ENCODE measurements at regions not wholly inside any gene's neighbourhood (a gene's known extent, or its start where the extent isn't known, plus 50 kb on each side); places are given as distances from the start of the nearest gene placed in this dataset.

DNA sequence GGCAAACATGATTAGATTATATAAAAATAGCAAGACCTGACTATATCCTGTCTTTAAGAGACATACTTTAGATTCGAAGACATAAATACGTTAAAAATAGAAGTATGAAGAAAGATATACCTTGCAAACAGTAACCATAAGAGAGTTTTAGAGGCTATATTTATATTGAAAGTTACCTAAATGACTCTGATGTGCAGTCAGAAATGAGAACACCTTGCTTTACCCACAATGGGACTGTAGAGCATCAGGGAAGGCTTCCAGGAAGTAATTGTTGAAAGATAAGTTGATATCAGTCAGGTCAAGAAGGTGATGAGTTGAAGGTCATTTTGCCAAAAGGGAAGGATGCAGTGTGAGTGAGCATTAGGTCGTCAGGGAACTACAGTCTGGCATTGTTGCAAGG is 110.2 kb downstream of the NEDD1 start:
- Histone ChIP-seq H3K9me3 (ENCODE audit: control insufficient read depth, insufficient read depth, low read depth, low read length) (no peaks in the 10 kb centered on the region), H3K27ac (ENCODE audit: extremely low read depth, low read depth, low read length) (no peak overlapping the region), H3K36me3 (ENCODE audit: control insufficient read depth in 2 of 2, insufficient read depth in 1 of 2, low read length in 2 of 2) (no peaks in the 10 kb centered on the region), H3K4me1 (ENCODE audit: control insufficient read depth, insufficient read depth, low read length) (no peaks in the 10 kb centered on the region), H3K4me3 (ENCODE audit: low read depth, low read length) (no peak overlapping the region)
- TF ChIP-seq ZNF138 (tag by site-specific recombination; IDR thresholded peaks at IDR 0.05; ENCODE audit: borderline replicate concordance), result no peak
- TF ChIP-seq, protein P1, sequence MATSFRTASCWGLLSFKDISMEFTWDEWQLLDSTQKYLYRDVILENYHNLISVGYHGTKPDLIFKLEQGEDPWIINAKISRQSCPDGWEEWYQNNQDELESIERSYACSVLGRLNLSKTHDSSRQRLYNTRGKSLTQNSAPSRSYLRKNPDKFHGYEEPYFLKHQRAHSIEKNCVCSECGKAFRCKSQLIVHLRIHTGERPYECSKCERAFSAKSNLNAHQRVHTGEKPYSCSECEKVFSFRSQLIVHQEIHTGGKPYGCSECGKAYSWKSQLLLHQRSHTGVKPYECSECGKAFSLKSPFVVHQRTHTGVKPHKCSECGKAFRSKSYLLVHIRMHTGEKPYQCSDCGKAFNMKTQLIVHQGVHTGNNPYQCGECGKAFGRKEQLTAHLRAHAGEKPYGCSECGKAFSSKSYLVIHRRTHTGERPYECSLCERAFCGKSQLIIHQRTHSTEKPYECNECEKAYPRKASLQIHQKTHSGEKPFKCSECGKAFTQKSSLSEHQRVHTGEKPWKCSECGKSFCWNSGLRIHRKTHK (tag by site-specific recombination; IDR thresholded peaks at IDR 0.05), result no peak
- TF ChIP-seq ZNF610 (tag by site-specific recombination; IDR thresholded peaks at IDR 0.05; ENCODE audit: borderline replicate concordance), result no peak
- TF ChIP-seq RBAK (tag by site-specific recombination; IDR thresholded peaks at IDR 0.05), result no peak
- no peak for TF ChIP-seq ZNF776 (tag by site-specific recombination; IDR thresholded peaks at IDR 0.05; ENCODE audit: borderline replicate concordance)
- TF ChIP-seq, protein P2, sequence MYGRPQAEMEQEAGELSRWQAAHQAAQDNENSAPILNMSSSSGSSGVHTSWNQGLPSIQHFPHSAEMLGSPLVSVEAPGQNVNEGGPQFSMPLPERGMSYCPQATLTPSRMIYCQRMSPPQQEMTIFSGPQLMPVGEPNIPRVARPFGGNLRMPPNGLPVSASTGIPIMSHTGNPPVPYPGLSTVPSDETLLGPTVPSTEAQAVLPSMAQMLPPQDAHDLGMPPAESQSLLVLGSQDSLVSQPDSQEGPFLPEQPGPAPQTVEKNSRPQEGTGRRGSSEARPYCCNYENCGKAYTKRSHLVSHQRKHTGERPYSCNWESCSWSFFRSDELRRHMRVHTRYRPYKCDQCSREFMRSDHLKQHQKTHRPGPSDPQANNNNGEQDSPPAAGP (tag by site-specific recombination; IDR thresholded peaks at IDR 0.05), result no peak
- TF ChIP-seq GLIS1 (tag by site-specific recombination; IDR thresholded peaks at IDR 0.05), result no peak
- no peak for TF ChIP-seq WT1 (tag by site-specific recombination; IDR thresholded peaks at IDR 0.05)
- TF ChIP-seq ZNF544 (tag by site-specific recombination; IDR thresholded peaks at IDR 0.05), result no peak
- TF ChIP-seq ZNF561 (tag by site-specific recombination; IDR thresholded peaks at IDR 0.05; ENCODE audit: borderline replicate concordance), result no peak
- TF ChIP-seq, protein P3, sequence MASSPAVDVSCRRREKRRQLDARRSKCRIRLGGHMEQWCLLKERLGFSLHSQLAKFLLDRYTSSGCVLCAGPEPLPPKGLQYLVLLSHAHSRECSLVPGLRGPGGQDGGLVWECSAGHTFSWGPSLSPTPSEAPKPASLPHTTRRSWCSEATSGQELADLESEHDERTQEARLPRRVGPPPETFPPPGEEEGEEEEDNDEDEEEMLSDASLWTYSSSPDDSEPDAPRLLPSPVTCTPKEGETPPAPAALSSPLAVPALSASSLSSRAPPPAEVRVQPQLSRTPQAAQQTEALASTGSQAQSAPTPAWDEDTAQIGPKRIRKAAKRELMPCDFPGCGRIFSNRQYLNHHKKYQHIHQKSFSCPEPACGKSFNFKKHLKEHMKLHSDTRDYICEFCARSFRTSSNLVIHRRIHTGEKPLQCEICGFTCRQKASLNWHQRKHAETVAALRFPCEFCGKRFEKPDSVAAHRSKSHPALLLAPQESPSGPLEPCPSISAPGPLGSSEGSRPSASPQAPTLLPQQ (tag by site-specific recombination; IDR thresholded peaks at IDR 0.05), result no peak
- TF ChIP-seq ZNF132 (tag by site-specific recombination; IDR thresholded peaks at IDR 0.05; ENCODE audit: borderline replicate concordance), result no peak
- POLR2A ChIA-PET, result no interaction called here
- CTCF ChIA-PET, result no interaction called here

DNA sequence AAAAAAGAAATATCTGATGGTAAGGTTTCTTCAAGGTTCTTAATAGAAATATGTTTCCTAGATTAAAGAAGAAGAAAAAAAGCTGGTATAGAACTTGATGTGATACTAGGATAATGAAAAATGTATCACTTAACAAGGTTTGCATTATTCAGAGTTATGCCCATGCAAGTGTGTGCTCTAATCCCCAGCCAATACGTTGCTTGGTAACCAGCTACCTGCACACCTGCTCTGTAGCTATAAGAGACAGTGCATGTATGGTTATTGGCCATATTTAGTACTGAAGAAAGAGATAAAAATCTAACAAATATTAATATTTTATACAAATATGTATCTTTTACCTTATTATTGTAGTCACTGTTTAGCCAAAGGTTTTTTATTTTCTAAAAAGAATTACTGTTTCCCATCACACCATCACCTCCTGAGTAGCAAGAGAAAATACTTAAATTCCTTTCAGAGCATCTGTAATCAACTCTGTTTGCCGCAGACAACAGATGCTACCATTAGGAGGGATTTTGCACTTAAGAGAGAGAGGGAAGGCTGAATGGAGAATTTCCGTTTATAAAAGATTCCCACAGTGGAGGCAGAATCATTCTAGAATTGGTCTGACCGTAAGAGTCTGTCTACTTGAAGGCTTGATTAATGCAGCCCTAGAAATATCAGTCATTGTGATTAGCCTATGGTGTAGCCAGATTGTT is 115.6 kb downstream of the NEDD1 start:
- CTCF ChIA-PET, result no interaction called here
- Histone ChIP-seq H3K27ac (ENCODE audit: extremely low read depth, low read depth, low read length) (no peak overlapping the region), H3K9me3 (ENCODE audit: control insufficient read depth, insufficient read depth, low read depth, low read length) (no peaks in the 10 kb centered on the region), H3K4me1 (ENCODE audit: control insufficient read depth, insufficient read depth, low read length) (no peaks in the 10 kb centered on the region), H3K4me3 (ENCODE audit: low read depth, low read length) (no peak overlapping the region), H3K36me3 (ENCODE audit: control insufficient read depth in 2 of 2, insufficient read depth in 1 of 2, low read length in 2 of 2) (no peaks in the 10 kb centered on the region)
- POLR2A ChIA-PET, result no interaction called here
- TF ChIP-seq ZNF623 (tag by site-specific recombination; IDR thresholded peaks at IDR 0.05) (no peak), ZNF132 (tag by site-specific recombination; IDR thresholded peaks at IDR 0.05; ENCODE audit: borderline replicate concordance) (no peak), ZNF175 (tag by site-specific recombination; IDR thresholded peaks at IDR 0.05) (no peak), ZNF2 (tag by site-specific recombination; IDR thresholded peaks at IDR 0.05) (no peak), ZNF214 (tag by site-specific recombination; IDR thresholded peaks at IDR 0.05; ENCODE audit: borderline replicate concordance) (no peak)
- TF ChIP-seq, protein P4, sequence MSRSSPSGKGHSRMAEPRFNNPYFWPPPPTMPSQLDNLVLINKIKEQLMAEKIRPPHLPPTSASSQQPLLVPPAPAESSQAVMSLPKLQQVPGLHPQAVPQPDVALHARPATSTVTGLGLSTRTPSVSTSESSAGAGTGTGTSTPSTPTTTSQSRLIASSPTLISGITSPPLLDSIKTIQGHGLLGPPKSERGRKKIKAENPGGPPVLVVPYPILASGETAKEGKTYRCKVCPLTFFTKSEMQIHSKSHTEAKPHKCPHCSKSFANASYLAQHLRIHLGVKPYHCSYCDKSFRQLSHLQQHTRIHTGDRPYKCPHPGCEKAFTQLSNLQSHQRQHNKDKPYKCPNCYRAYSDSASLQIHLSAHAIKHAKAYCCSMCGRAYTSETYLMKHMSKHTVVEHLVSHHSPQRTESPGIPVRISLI (tag by site-specific recombination; IDR thresholded peaks at IDR 0.05), result no peak
